Activated naive CD8-positive, alpha-beta T cell treated with anti-CD3 and anti-CD28 coated beads, Interleukin-2, amount 50 U/mL, for 24 hours (primary cell): ENCODE measurements at regions not wholly inside any gene's neighbourhood (a gene's known extent, or its start where the extent isn't known, plus 50 kb on each side); places are given as distances from the start of the nearest gene placed in this dataset.

Experiments used
- ATAC-seq: fragments of 150-1000 bp; cut with Tn5 transposase; one replicate; pipeline ENCODE4 v1.10.0; 2021
- DNase-seq: peaks from one replicate; pipeline ENCODE4 v3.0.0; 2021
- H3K27ac Mint-ChIP-seq: one replicate; pipeline ENCODE4 v1.8.0; 2021; ENCODE audit warnings: mild to moderate bottlenecking, mixed read lengths
- H3K27me3 Mint-ChIP-seq: one replicate; pipeline ENCODE4 v1.8.0; 2021; ENCODE audit warnings: mixed read lengths
- H3K36me3 Mint-ChIP-seq: one replicate; pipeline ENCODE4 v1.8.0; 2021; ENCODE audit warnings: low read depth, mixed read lengths
- H3K4me1 Mint-ChIP-seq: one replicate; pipeline ENCODE4 v1.8.0; 2021; ENCODE audit warnings: mixed read lengths
- H3K4me3 Mint-ChIP-seq: one replicate; pipeline ENCODE4 v1.8.0; 2021; ENCODE audit warnings: mild to moderate bottlenecking, moderate library complexity, mixed read lengths
- H3K9me3 Mint-ChIP-seq: one replicate; pipeline ENCODE4 v1.8.0; 2021; ENCODE audit warnings: mixed read lengths

GRCh38 chr9:88229434-88229833, 91.2 kb upstream of the SPATA31C2 start:
- DNase-seq, result no peak
- H3K36me3 Mint-ChIP-seq, result no peaks in the 10 kb centered on the region
- no peak overlapping the region for H3K4me3 Mint-ChIP-seq
- peaks cover 8% of the 10 kb centered on the region for H3K9me3 Mint-ChIP-seq
- no peak for ATAC-seq
- H3K4me1 Mint-ChIP-seq, result no peaks in the 10 kb centered on the region
- H3K27me3 Mint-ChIP-seq, result peaks cover 21% of the 10 kb centered on the region
- H3K27ac Mint-ChIP-seq, result no peak overlapping the region

DNA sequence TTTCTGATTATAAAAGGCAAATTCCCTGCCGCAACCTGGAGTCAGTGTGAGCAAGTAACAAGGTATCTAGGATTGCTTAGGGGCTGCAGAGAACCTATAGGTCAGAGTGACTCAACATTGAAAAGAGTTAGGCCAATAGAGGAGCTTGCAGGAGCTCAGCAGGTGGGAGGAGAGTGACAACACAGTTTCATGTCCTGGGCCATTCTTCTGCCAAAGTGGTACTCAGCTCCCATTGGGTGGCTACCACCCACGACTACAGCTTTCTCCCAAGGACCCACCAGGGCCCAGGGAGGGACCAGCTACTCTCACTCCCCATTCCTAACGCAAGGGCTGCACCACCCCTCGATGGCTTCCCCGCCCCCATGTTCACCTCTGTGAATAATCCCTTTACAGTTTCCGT, 86.7 kb upstream of the SPATA31C2 start:
- Mint-ChIP-seq H3K36me3 (no peaks in the 10 kb centered on the region), H3K4me3 (no peak overlapping the region), H3K27me3 (peaks cover 3% of the 10 kb centered on the region), H3K27ac (no peak overlapping the region), H3K9me3 (no peaks in the 10 kb centered on the region), H3K4me1 (no peaks in the 10 kb centered on the region)
- no peak for DNase-seq
- peak; percentile 53 for ATAC-seq

DNA sequence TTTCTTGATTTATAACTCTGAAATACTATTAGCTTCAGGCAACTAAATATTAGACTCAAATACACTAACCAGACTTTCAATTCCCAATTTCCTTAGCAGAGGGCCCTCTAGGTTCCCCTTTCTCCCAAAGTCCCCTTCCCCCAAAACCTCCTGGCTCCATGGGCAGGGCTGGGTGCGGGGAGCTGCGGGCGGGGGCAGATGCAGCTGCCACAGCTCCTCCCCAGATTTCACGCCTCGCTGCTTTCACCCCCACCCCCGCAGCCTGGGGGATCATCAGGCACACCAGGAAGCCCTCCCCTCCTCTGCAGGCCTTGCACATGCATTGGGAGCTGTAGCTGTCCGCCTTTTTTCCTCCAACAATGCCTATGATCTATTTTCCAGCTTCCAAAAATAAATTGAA, 82.8 kb upstream of the SPATA31C2 start:
- H3K4me3 Mint-ChIP-seq, result no peak overlapping the region
- ATAC-seq (no peak), DNase-seq (no peak)
- H3K4me1 Mint-ChIP-seq, result no peaks in the 10 kb centered on the region
- H3K36me3 Mint-ChIP-seq, result no peaks in the 10 kb centered on the region
- H3K9me3 Mint-ChIP-seq, result no peaks in the 10 kb centered on the region
- H3K27me3 Mint-ChIP-seq, result peaks cover 9% of the 10 kb centered on the region
- no peak overlapping the region for H3K27ac Mint-ChIP-seq

DNA sequence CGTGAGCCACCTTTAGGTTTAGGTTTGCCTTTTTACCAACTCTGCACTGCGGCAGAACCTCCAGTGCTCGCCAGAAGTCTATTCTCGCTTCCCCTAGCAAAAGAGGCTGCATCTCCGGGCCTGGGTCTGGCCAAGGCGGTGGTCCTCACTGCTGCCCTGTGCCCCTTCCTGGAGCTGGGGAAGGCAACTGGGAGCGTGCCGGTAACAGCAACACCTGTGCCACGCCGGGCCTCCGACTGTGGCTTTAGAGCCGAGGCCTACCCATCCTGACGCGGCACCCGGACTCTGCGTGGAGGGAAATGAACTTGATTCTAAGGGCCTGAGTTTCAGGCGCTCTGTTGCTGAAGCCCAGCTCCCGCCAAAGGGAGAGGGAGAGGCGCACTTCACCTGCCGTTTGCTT, 82.4 kb upstream of the SPATA31C2 start:
- Mint-ChIP-seq H3K4me1 (no peaks in the 10 kb centered on the region), H3K27ac (no peak overlapping the region), H3K27me3 (peaks cover 9% of the 10 kb centered on the region), H3K9me3 (no peaks in the 10 kb centered on the region), H3K36me3 (no peaks in the 10 kb centered on the region), H3K4me3 (no peak overlapping the region)
- DNase-seq, result no peak
- no peak for ATAC-seq

DNA sequence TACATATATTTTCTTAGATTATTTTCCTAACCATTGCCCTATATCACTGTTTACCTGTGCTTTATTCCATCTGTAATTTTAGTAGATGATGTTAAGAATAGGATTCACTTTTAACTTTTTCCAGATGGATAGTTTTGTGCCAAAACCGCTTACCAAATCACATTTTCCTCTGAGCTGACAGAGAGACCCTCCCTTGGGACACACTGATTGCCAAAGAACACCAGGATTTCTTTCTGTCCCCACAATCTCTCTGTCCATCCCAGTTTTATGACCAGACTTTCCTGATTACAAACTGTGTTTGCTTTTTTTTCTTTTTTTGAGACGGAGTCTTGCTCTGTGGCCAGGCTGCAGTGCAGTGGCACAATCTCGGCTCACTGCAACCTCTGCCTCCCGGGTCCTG, 81.3 kb upstream of the SPATA31C2 start:
- Mint-ChIP-seq H3K36me3 (no peaks in the 10 kb centered on the region), H3K4me1 (no peaks in the 10 kb centered on the region), H3K9me3 (no peaks in the 10 kb centered on the region), H3K4me3 (no peak overlapping the region), H3K27me3 (peaks cover 9% of the 10 kb centered on the region), H3K27ac (no peak overlapping the region)
- ATAC-seq, result no peak
- no peak for DNase-seq

GRCh38 chr9:88218726-88219125, 80.5 kb upstream of the SPATA31C2 start:
- ATAC-seq (no peak), DNase-seq (no peak)
- Mint-ChIP-seq H3K27ac (no peak overlapping the region), H3K36me3 (no peaks in the 10 kb centered on the region), H3K9me3 (peaks cover 3% of the 10 kb centered on the region), H3K4me1 (no peaks in the 10 kb centered on the region), H3K27me3 (peaks cover 9% of the 10 kb centered on the region), H3K4me3 (no peak overlapping the region)

- H3K27ac Mint-ChIP-seq, result no peak overlapping the region
Measured at GRCh38 chr9:88216126-88216995, 78.1 kb upstream of the SPATA31C2 start.

DNA sequence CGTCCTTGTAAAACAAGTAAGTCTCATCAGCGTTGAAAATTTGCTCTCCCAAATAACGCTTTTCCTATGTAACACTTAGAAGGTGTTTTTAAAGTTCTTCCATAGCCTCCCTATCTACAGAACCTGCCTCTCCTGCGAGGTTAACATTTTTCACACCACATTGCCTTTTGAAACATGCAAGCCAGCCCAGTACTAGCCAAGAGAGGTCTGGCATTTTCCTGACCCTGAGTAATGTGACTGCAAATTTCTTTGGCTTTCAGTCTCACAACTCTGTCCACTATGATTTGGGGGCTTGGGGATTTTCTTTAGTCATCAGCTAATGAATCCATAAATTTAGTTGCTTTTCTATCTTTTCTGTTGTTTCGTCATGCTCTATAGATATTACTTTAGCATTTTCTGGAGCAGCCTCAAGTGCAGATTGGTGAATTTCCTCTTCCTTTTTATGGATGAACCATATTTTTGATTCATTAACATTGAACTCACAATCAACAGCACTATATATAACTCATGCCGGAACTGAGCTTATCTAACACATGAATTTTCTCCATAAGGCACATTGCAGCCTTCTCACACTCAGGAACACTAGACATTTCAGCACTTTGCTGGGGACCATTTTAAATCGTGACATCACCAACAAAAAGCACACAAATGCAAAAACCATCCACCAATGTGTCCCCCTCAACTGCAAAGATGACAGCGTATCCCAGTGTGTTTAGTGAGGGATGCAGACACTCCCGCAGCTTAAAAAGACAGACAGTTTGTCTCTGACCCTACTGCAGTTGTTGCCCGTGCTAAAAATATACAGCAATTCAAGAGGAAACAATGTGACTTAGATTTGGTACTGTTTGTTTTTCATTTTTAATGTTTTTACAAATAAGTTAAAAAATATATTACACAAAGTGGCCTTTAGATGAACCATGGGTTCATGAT, 77.2 kb upstream of the SPATA31C2 start:
- no peak overlapping the region for H3K27ac Mint-ChIP-seq
- DNase-seq (no peak), ATAC-seq (no peak)
- peaks cover 8% of the 10 kb centered on the region for H3K27me3 Mint-ChIP-seq
- no peak overlapping the region for H3K4me3 Mint-ChIP-seq
- H3K36me3 Mint-ChIP-seq, result no peaks in the 10 kb centered on the region
- H3K4me1 Mint-ChIP-seq, result no peaks in the 10 kb centered on the region
- peaks cover 6% of the 10 kb centered on the region for H3K9me3 Mint-ChIP-seq

More at GRCh38 chr9:88216126-88216995, 78.1 kb upstream of the SPATA31C2 start:
- no peak for ATAC-seq
- Mint-ChIP-seq H3K9me3 (peaks cover 6% of the 10 kb centered on the region), H3K27me3 (peaks cover 10% of the 10 kb centered on the region), H3K4me1 (no peaks in the 10 kb centered on the region), H3K4me3 (no peak overlapping the region), H3K36me3 (no peaks in the 10 kb centered on the region)
- DNase-seq, result no peak

DNA sequence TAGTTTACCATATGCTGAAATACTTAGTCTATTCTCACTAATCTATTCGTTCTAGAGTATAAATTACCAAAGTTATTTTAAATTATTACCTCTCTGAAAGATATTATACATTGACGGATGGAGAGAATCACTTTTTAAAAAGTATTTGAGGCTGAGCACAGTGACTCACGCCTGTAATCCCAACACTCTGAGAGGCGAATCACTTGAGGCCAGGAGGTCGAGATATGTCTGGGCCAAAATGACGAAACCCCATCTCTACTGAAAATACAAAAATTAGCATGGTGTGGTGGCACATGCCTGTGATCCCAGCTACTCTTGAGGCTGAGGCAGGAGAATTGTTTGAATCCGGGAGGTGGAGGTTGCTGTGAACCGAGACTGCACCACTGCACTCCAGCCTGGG, 64.0 kb upstream of the SPATA31C2 start:
- Mint-ChIP-seq H3K36me3 (no peaks in the 10 kb centered on the region), H3K27me3 (peaks cover 9% of the 10 kb centered on the region), H3K27ac (no peak overlapping the region), H3K4me3 (no peak overlapping the region), H3K9me3 (peaks cover 4% of the 10 kb centered on the region), H3K4me1 (no peaks in the 10 kb centered on the region)
- no peak for DNase-seq
- no peak for ATAC-seq

GRCh38 chr9:88198341-88198807, 60.1 kb upstream of the SPATA31C2 start:
- DNase-seq (no peak), ATAC-seq (no peak)
- Mint-ChIP-seq H3K27me3 (peaks cover 15% of the 10 kb centered on the region), H3K4me1 (no peaks in the 10 kb centered on the region), H3K27ac (no peak overlapping the region), H3K36me3 (no peaks in the 10 kb centered on the region), H3K4me3 (no peak overlapping the region), H3K9me3 (no peaks in the 10 kb centered on the region)

GRCh38 chr9:88197781-88198340, 59.6 kb upstream of the SPATA31C2 start:
- ATAC-seq, result no peak
- no peaks in the 10 kb centered on the region for H3K36me3 Mint-ChIP-seq
- no peak overlapping the region for H3K4me3 Mint-ChIP-seq
- no peaks in the 10 kb centered on the region for H3K4me1 Mint-ChIP-seq
- no peaks in the 10 kb centered on the region for H3K9me3 Mint-ChIP-seq
- DNase-seq, result no peak
- peaks cover 15% of the 10 kb centered on the region for H3K27me3 Mint-ChIP-seq
- H3K27ac Mint-ChIP-seq, result no peak overlapping the region

DNA sequence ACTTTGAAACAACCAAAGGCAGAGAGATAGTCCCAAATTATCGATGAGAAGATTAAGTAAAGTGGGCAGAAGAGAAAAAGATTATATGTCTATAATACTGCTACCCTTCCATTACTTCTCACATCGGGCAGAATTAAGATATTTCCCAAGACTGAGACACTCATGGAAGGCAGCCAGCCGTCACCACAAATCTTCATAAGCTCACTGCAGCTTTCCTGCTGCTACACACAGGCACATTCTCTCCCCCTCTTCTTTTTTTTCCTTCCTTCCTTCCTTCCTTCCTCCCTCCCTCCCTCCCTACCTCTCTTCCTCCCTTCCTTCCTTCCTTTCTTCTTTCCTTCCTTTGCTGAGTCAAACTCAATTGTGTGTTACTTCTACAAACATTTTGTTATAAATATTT, 58.7 kb upstream of the SPATA31C2 start:
- DNase-seq (no peak), ATAC-seq (no peak)
- no peak overlapping the region for H3K4me3 Mint-ChIP-seq
- no peaks in the 10 kb centered on the region for H3K4me1 Mint-ChIP-seq
- no peaks in the 10 kb centered on the region for H3K36me3 Mint-ChIP-seq
- peaks cover 15% of the 10 kb centered on the region for H3K27me3 Mint-ChIP-seq
- no peaks in the 10 kb centered on the region for H3K9me3 Mint-ChIP-seq
- H3K27ac Mint-ChIP-seq, result no peak overlapping the region

DNA sequence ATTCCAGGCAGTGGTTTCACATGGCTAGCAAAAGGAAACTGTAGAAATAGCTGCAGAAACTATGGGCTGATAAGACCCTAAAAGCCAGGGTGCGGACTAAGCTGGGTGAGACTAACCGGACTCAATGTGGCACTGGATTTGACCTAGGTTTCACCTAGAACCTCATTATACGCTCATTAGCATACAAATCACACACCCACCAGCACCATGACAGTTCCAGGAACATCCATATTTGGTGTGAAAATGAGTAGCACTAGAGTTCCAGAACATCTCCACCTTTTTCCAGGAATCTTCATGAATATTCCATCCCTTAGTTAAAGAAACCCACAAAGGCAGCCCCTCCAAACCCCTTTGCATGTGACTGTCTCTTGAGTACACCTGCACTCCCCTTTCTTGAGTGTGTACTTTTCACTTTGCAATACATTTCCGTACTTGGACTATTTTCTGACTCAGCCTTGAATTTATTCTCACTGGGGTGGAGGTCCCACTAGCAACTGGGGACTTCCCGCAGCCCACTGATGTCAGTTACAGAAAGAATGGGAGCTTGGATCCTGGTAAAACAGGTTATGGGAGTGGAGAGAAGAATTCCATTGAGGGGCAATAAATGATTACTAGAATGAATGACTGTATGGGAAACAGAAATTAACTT, 58.0 kb upstream of the SPATA31C2 start:
- no peak for DNase-seq
- no peak for ATAC-seq
- Mint-ChIP-seq H3K9me3 (no peaks in the 10 kb centered on the region), H3K4me3 (no peak overlapping the region), H3K36me3 (no peaks in the 10 kb centered on the region), H3K27me3 (peaks cover 14% of the 10 kb centered on the region), H3K27ac (no peak overlapping the region), H3K4me1 (no peaks in the 10 kb centered on the region)

DNA sequence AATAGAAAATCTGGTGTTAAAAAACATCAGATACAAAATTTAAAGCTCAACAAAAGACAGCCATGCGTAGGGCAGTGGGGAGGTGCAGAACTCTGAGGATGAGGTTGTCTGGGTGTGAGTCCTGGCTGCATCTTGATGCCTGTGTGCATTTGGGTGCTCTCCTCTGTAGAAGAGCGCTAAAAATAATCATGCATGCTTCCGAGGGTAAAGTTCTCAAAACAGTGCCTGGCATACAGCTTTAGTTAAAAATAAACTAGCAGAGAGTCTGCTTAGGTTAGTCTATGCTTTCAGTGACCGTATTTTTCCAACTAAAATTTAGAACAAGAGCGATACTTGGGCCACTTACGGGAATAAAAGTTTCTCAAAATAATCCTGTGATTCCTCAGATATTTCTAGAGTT, 55.5 kb upstream of the SPATA31C2 start:
- no peak for DNase-seq
- no peaks in the 10 kb centered on the region for H3K36me3 Mint-ChIP-seq

More for the DNA sequence above, 55.5 kb upstream of the SPATA31C2 start:
- ATAC-seq, result no peak
- peaks cover 10% of the 10 kb centered on the region for H3K9me3 Mint-ChIP-seq
- no peaks in the 10 kb centered on the region for H3K4me1 Mint-ChIP-seq
- H3K4me3 Mint-ChIP-seq, result no peak overlapping the region
- peaks cover 19% of the 10 kb centered on the region for H3K27me3 Mint-ChIP-seq
- H3K27ac Mint-ChIP-seq, result no peak overlapping the region
